IMR-90 (cell line): ENCODE measurements at regions not wholly inside any gene's neighbourhood (a gene's known extent, or its start where the extent isn't known, plus 50 kb on each side); places are given as distances from the start of the nearest gene placed in this dataset.

Experiments
- BHLHE40 ChIP-seq: fragments of 150-350 bp; IDR thresholded peaks from 2 replicates; pipeline ENCODE4 v1.6.1; 2016; ENCODE audit warnings: mild to moderate bottlenecking, low read depth, low read length
- CEBPB ChIP-seq: IDR thresholded peaks from 2 replicates; pipeline ENCODE4 v1.6.1; 2012; ENCODE audit warnings: low read depth, low read length, improper control_type of control experiment
- FOS ChIP-seq: fragments of 150-350 bp; IDR thresholded peaks from 2 replicates; pipeline ENCODE4 v1.6.1; 2016; ENCODE audit warnings: low read depth, low read length
- MAZ ChIP-seq: IDR thresholded peaks from 2 replicates; pipeline ENCODE4 v1.6.1; 2012; ENCODE audit warnings: low read depth, mild to moderate bottlenecking, low read length, improper control_type of control experiment, moderate library complexity, borderline replicate concordance
- MXI1 ChIP-seq: IDR thresholded peaks from 2 replicates; pipeline ENCODE4 v1.6.1; 2012; ENCODE audit warnings: low read depth, mild to moderate bottlenecking, low read length, moderate library complexity, borderline replicate concordance
- POLR2A ChIP-seq: IDR thresholded peaks from 2 replicates; pipeline ENCODE4 v1.6.1; 2012; ENCODE audit warnings: mild to moderate bottlenecking, low read depth, low read length
- RAD21 ChIP-seq: IDR thresholded peaks from 2 replicates; pipeline ENCODE4 v1.6.1; 2012; ENCODE audit warnings: low read length, improper control_type of control experiment
- RFX5 ChIP-seq: IDR thresholded peaks from 2 replicates; pipeline ENCODE4 v1.8.0; 2012; ENCODE audit warnings: low read depth, mild to moderate bottlenecking, low read length, moderate library complexity
- SMC3 ChIP-seq: fragments of 150-350 bp; IDR thresholded peaks from 2 replicates; pipeline ENCODE4 v1.6.1; 2016; ENCODE audit warnings: low read depth, mild to moderate bottlenecking, antibody characterized with exemption, low read length, moderate library complexity
- TF ChIP-seq, protein P1 (sequence below): conservative IDR thresholded peaks from 2 replicates; pipeline ENCODE4 v1.5.1; 2012; ENCODE audit warnings: mild to moderate bottlenecking, low read depth, low read length, improper control_type of control experiment
- TF ChIP-seq, protein P2 (sequence below): fragments of 150-350 bp; IDR thresholded peaks from 2 replicates; pipeline ENCODE4 v1.6.1; 2017; ENCODE audit warnings: mild to moderate bottlenecking, antibody characterized with exemption, low read length, low read depth
- TF ChIP-seq, protein P3 (sequence below): fragments of 150-350 bp; IDR thresholded peaks from 2 replicates; pipeline ENCODE4 v1.6.1; 2016; ENCODE audit warnings: low read depth, mild to moderate bottlenecking, low read length, moderate library complexity, borderline replicate concordance

DNA sequence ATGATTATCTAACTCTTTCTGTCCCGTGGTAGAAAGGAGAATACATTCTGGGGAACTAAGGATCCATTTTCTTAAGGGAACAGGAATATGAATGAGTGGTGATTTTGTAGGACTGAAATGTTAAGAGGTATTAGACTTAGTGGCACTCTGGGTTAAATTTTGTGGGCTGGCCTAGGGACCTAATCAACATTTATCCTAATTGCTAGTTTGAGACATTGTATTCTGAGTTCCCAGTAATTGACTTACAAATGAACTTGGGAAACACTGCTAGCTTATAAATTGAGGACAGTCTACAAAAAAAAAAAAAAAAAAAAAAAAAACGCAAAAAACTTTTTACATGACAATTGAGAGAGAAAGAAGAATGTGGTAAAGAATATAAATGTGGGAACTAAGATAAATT lies 136.6 kb upstream of the ZP4 start:
- TF ChIP-seq, protein P1, sequence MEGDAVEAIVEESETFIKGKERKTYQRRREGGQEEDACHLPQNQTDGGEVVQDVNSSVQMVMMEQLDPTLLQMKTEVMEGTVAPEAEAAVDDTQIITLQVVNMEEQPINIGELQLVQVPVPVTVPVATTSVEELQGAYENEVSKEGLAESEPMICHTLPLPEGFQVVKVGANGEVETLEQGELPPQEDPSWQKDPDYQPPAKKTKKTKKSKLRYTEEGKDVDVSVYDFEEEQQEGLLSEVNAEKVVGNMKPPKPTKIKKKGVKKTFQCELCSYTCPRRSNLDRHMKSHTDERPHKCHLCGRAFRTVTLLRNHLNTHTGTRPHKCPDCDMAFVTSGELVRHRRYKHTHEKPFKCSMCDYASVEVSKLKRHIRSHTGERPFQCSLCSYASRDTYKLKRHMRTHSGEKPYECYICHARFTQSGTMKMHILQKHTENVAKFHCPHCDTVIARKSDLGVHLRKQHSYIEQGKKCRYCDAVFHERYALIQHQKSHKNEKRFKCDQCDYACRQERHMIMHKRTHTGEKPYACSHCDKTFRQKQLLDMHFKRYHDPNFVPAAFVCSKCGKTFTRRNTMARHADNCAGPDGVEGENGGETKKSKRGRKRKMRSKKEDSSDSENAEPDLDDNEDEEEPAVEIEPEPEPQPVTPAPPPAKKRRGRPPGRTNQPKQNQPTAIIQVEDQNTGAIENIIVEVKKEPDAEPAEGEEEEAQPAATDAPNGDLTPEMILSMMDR = no peak
- TF ChIP-seq, protein P2, sequence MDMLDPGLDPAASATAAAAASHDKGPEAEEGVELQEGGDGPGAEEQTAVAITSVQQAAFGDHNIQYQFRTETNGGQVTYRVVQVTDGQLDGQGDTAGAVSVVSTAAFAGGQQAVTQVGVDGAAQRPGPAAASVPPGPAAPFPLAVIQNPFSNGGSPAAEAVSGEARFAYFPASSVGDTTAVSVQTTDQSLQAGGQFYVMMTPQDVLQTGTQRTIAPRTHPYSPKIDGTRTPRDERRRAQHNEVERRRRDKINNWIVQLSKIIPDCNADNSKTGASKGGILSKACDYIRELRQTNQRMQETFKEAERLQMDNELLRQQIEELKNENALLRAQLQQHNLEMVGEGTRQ = no peak
- no peak for TF ChIP-seq POLR2A
- TF ChIP-seq FOS = no peak
- no peak for TF ChIP-seq RFX5
- TF ChIP-seq, protein P3, sequence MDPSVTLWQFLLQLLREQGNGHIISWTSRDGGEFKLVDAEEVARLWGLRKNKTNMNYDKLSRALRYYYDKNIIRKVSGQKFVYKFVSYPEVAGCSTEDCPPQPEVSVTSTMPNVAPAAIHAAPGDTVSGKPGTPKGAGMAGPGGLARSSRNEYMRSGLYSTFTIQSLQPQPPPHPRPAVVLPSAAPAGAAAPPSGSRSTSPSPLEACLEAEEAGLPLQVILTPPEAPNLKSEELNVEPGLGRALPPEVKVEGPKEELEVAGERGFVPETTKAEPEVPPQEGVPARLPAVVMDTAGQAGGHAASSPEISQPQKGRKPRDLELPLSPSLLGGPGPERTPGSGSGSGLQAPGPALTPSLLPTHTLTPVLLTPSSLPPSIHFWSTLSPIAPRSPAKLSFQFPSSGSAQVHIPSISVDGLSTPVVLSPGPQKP = no peak
- no peak for TF ChIP-seq MAZ
- no peak for TF ChIP-seq BHLHE40
- no peak for TF ChIP-seq RAD21
- no peak for TF ChIP-seq CEBPB
- TF ChIP-seq MXI1 = no peak
- TF ChIP-seq SMC3 = no peak
